Esophagus squamous epithelium (tissue), 5 donors: ENCODE measurements at regions not wholly inside any gene's neighbourhood (a gene's known extent, or its start where the extent isn't known, plus 50 kb on each side); places are given as distances from the start of the nearest gene placed in this dataset.

Experiments used
- DNase-seq: peaks from one replicate; lab custom pipeline; 2025; lab: John Stamatoyannopoulos, UW
- H3K27ac ChIP-seq, 4 donors: fragments of 200-600 bp; sonication (generic); one replicate each; pipeline ENCODE4 v1.5.1; 2016 to 2019; ENCODE audit warnings: mild to moderate bottlenecking in 1 of 4
- H3K27me3 ChIP-seq, 4 donors: fragments of 200-600 bp; sonication (generic); 1 replicate in 3 of 4; 2 replicates in 1 of 4; pipeline versions ENCODE4 v1.5.1 to v1.6.0; 2017 to 2021; ENCODE audit warnings: antibody characterized with exemption in 1 of 4
- H3K36me3 ChIP-seq, 3 donors: fragments of 200-600 bp; sonication (generic); one replicate each; pipeline ENCODE4 v1.5.1; 2016 to 2019
- H3K4me1 ChIP-seq, 3 donors: fragments of 200-600 bp; sonication (generic); one replicate each; pipeline ENCODE4 v1.5.1; 2017 to 2019
- H3K4me3 ChIP-seq, 4 donors: fragments of 200-600 bp; sonication (generic); 1 replicate in 3 of 4; 2 replicates in 1 of 4; pipeline ENCODE4 v1.5.1; 2016 to 2019; ENCODE audit warnings: mild to moderate bottlenecking in 2 of 4, moderate library complexity in 1 of 4
- H3K9me3 ChIP-seq, 3 donors: fragments of 200-600 bp; sonication (generic); one replicate each; pipeline ENCODE4 v1.5.1; 2016 to 2019
- CTCF ChIP-seq, 6 experiments: fragments of 450-650 bp in 4 of 6; fragments of 200-600 bp in 2 of 6; sonication (generic) in 2 of 6; IDR thresholded peaks; one replicate each; pipeline ENCODE4 v1.5.1; 2016 to 2019; ENCODE audit warnings: antibody characterized with exemption in 6 of 6, mild to moderate bottlenecking in 4 of 6, moderate library complexity in 4 of 6
- POLR2A ChIP-seq, 4 donors: fragments of 450-650 bp; IDR thresholded peaks; one replicate each; pipeline ENCODE4 v1.6.1; 2017; ENCODE audit warnings: antibody characterized with exemption in 4 of 4, mild to moderate bottlenecking in 4 of 4, moderate library complexity in 3 of 4
- WGBS, 2 donors: methylation state at CpG; one replicate each; pipeline ENCODE4 v1.1.5; 2018; 5-methylcytosine and 5-hydroxymethylcytosine counted together
- intact Hi-C: fragments of 100-400 bp; cut with DNase I; formaldehyde crosslinking; loops from one replicate; pipeline ENCODE4 v1.15.0; 2022
- donor health status: DM: yes; HTN: yes; CAD: no.

DNA sequence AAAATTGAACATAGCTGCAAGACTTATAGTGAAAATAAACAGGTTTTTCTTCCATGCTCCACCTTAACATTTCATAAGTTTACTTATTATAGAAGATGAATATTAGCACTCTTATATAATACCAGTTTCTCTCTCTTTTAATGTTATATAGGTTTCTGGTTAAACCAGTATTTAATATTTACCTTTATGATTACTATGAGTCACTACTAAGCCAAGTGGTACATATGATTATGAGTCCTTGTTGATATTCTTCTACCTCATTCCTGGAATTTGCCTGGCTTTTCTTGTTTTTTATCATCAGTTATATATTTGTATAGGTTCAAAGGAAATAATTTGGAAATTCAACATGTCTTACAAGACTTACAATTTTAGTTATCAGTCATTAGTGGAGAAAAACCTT is 89.9 kb upstream of the MAOA start:
- H3K36me3 ChIP-seq, result no peaks in the 10 kb centered on the region
- no peaks in the 10 kb centered on the region for H3K27me3 ChIP-seq
- intact Hi-C loops, result loop anchor here (10.0 kb wide), 1 partner anchor 89 kb away; the partner anchor contains the start of gene MAOA
- H3K27ac ChIP-seq, result peak overlapping the region in 3 of 4 donors; percentile 39 to 60 (median 47)
- TF ChIP-seq CTCF (IDR thresholded peaks at IDR 0.05) (no peak), POLR2A (IDR thresholded peaks at IDR 0.05) (no peak)
- peaks cover 0 to 20% (median 9%) of the 10 kb centered on the region in 3 donors for H3K4me1 ChIP-seq
- H3K4me3 ChIP-seq, result no peak overlapping the region
- DNase-seq, result no peak
- no peaks in the 10 kb centered on the region for H3K9me3 ChIP-seq

- no peak overlapping the region for H3K4me3 ChIP-seq
- no peaks in the 10 kb centered on the region for H3K4me1 ChIP-seq
- no peaks in the 10 kb centered on the region for H3K36me3 ChIP-seq
- intact Hi-C loops, result no loop called here
- TF ChIP-seq POLR2A (IDR thresholded peaks at IDR 0.05), result no peak
- no peak for TF ChIP-seq CTCF (IDR thresholded peaks at IDR 0.05)
- H3K27me3 ChIP-seq, result no peaks in the 10 kb centered on the region
- no peak overlapping the region for H3K27ac ChIP-seq
- no peak for DNase-seq
- no peaks in the 10 kb centered on the region for H3K9me3 ChIP-seq
Measured at GRCh38 chrX:43573441-43574015, 82.6 kb upstream of the MAOA start.

DNA sequence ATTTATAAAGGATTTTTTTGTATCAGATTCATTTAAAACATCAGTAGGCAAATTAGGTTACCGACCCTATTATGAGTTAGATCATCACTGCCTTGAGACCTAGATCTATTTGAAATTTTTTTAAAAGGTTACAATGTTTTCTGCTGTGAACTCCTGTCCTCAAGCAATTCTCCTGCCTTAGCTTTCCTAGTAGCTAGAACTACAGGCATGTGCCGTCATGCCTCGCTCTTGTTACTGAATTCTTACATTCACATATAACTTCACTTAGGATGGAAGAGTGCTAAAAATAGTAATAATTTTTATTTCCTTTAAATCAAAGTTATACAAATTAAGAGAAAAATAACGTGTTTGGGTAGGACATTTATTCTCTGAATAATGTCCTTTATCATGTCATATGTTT is 75.5 kb upstream of the MAOA start:
- no peak for DNase-seq
- peak overlapping the region in 3 of 4 donors; percentile 68 to 80 (median 74) for H3K27ac ChIP-seq
- intact Hi-C loops, result no loop called here
- no peak overlapping the region for H3K4me3 ChIP-seq
- H3K36me3 ChIP-seq, result no peaks in the 10 kb centered on the region
- no peaks in the 10 kb centered on the region for H3K9me3 ChIP-seq
- H3K27me3 ChIP-seq, result no peaks in the 10 kb centered on the region
- 42 to 65% methylated on average over 4 of the region's 4 CpGs for WGBS, 2 donors
- TF ChIP-seq CTCF (IDR thresholded peaks at IDR 0.05) (no peak), POLR2A (IDR thresholded peaks at IDR 0.05) (no peak)
- H3K4me1 ChIP-seq, result peaks cover 0 to 46% (median 6%) of the 10 kb centered on the region in 3 donors

DNA sequence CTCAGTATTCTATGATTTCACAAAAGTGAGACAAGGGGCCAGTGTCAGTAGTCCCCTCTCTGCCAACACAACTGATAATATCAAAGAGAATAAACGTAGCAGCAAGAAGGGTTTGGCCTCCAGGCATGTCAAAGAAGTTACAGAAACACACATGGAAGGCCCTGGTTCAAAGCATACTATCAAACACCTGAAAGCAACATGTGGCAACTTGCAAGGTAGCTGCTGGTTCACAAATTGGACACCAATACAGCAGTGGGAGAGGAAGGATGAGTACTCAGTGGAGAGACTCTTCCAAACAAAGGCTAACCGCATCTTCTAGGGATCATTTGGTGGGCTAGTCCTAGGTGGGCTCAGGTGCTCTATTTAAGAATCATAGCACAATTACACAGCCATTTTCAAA is 74.9 kb upstream of the MAOA start:
- Histone ChIP-seq H3K27ac (peak overlapping the region; percentile 68 to 80 (median 77)), H3K4me1 (peaks cover 0 to 47% (median 6%) of the 10 kb centered on the region in 3 donors), H3K9me3 (no peaks in the 10 kb centered on the region), H3K4me3 (no peak overlapping the region), H3K36me3 (no peaks in the 10 kb centered on the region), H3K27me3 (no peaks in the 10 kb centered on the region)
- intact Hi-C loops, result no loop called here
- 29 to 64% methylated on average over 1 to 2 of the region's 2 CpGs for WGBS, 2 donors
- no peak for DNase-seq
- TF ChIP-seq CTCF (IDR thresholded peaks at IDR 0.05), result no peak

DNA sequence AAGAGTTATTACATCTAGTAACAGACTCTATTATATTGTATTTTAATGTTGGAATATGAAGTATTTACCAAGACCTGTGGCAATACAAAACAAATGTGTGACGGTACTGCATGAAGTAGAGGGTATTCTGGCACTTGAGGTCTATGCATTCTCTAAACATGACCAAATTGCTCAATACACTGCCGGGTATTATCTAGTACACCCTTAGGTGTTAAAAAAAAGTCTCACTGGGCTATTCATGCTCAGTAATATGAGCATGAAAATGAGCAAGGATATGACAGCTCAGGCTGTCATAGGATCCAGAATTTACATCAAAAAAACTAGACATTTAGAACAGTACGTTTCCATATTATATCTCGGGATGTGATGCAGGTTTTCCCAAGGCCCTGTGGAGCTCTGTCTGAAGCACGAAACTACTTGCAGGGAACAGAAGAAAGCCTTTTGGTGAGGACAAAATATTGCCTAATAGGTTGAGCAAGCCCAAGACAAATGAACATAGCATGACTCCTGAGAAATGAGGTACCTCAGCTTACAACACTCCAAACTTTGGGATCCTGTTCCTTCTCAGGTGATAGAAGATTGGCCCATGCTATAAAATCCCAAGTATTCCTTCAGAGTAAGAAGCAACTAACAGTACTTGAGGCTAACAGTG is 74.1 kb upstream of the MAOA start:
- 21 to 61% methylated on average over 4 of the region's 5 CpGs for WGBS, 2 donors
- TF ChIP-seq CTCF (IDR thresholded peaks at IDR 0.05), result no peak
- Histone ChIP-seq H3K27ac (peak overlapping the region; percentile 68 to 80 (median 77)), H3K4me1 (peaks cover 0 to 52% (median 6%) of the 10 kb centered on the region in 3 donors), H3K36me3 (no peaks in the 10 kb centered on the region), H3K9me3 (no peaks in the 10 kb centered on the region), H3K27me3 (no peaks in the 10 kb centered on the region), H3K4me3 (no peak overlapping the region)
- intact Hi-C loops, result no loop called here
- DNase-seq, result no peak
